HG03025 (cell line): ENCODE measurements at regions not wholly inside any gene's neighbourhood (a gene's known extent, or its start where the extent isn't known, plus 50 kb on each side); places are given as distances from the start of the nearest gene placed in this dataset.
"Not testable (repeated sequence)": the region's sequence is repeated elsewhere in the genome, so short reads cannot be mapped to it uniquely, and the experiment has no call there.

Experiments
- ATAC-seq: cut with Tn5 transposase; IDR thresholded peaks from one replicate; pipeline ENCODE4 v1.9.1; 2021; ENCODE audit warnings: mild to moderate bottlenecking, moderate library complexity; ENCODE audit not compliant: unreplicated experiment, low FRiP score

DNA sequence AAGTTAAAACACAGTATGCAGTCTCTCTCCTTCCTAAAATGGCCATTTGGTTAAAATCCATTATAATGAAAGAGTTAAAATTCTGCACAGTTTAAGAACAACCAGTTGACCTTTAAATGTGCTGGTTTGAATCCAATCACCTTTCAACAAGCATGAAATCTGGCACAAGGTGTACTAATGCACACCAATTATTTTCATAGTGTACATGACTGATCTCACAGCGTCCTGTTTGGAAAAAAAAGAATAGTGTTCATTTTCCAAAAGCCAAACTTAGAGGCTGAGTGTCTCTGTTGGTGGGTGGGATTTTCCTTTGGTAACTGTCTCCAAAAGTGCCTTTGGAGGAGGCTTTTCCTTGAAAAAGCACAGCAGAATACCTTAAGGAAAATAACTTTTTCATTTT lies 180.6 kb downstream of the DEPDC1B start:
- no peak for ATAC-seq

DNA sequence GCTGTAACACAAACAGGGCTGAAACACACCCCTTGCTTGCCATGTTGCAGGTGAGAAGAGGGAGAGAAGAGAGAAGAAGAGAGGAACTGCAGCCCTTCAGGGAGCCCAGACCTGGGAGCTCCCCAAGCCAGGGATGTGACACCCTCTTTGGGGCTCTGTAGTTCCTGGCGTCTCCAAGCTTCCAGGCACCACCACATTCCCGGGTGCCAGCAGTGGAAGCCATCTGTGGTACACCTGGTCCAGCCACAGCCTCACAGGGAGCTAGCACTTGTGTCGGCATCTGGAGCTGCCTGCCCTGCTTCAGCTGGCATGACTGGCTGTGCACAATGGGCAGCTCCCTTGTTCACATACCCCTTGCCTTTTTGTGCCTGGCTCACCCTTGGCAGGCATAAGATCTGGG lies 182.1 kb downstream of the DEPDC1B start:
- ATAC-seq: no peak

DNA sequence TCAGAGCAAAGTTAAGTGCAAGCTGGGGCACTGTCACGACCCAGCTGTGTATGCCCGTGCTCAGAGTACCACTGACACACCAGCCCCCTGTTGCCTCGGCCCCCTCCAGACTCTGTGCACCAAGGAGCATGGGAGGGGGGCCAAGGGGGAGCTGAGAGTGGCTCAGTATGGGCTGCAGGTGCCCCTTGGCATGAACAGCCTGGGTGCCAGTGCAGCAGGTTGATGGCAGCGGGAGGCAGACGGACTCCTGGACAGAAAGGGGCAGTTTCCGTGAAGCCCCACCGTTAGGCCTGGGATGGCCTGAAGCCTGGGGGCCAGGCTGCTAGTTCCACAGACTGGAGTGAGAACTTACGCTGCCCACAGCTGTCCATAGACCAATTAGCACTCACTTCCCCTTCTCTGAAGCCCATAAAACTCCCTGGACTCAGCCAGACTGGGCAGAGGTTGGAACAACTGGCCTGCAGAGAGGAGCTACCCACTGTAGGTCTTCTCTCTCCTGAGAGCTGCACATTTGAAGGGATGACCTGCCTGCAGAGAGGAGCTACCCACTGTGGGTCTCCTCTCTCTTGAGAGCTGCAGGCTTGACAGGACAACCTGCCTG lies 182.8 kb downstream of the DEPDC1B start:
- no peak for ATAC-seq

DNA sequence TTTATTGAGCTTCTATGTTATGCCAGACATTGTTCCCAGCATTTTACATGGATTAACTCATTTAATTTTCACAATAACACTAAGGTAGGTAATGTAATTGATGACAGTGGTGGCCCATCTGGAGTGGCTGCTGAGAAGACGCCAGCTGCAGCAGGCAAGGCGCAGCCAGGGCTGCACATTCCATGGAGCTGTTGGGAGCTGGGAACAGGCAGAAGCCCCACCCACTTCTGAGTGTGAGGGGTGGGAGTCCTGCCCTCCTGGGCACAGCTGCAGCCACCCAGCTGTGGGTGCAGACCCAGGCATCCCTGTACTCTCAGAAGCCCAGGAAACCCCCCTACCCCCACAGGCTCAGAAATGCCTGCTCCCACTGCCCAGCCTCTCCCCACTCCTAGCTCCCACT lies 183.3 kb downstream of the DEPDC1B start:
- ATAC-seq: no peak

DNA sequence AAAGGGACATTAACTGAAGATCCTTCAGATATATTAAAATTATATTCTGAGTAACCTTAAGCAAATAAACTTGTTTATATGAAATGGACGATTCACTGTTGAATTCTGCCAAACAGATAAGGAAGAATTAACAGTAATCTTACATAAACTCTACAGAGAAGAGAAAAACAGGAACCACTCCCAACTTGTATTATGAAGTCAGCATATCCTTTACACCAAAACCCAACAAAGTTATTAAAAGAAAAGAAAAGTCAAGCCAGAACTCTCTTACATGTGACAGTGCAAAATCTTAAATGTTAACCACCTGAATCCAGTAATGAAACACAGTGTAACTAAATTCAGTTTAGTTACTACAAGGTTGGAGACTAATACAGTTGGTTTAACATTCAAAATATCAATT lies 185.8 kb downstream of the DEPDC1B start:
- no peak for ATAC-seq

DNA sequence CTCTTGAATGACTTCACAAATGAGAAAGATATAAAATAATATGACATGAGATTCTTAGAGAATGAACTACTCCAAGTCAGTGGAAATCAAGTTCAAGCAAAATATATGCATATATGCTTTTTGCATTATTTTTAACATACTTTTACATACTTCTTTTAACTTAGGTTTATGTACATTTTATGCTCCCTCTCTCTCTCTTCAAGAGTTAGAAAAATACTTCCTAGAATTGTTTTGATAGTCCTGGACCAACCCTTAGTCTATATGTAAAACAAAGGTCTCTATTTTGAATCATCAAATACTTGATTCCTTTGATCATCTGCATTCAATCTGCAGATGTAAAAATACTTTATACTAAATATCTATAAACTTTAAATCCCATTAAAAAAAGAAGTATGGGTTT lies 187.8 kb downstream of the DEPDC1B start:
- no peak for ATAC-seq

DNA sequence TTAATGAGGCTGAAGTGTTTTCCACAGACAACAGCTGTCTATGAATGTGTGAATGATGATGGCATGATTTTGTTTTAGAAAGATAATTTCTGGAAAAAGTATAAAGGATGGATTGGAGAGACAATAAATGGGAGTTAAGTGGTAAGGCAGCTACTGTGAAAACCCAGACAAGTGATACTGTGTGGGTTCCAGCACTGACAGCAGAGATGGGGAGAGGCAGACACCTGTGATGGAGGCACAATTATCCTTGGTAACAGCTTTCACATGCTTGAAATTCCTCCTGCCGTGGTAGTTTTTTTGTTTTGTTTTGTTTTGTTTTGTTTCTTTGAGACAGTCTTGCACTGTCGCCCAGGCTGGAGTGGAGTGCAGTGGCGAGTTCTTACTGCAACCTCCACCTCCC lies 189.3 kb downstream of the DEPDC1B start:
- no peak for ATAC-seq

DNA sequence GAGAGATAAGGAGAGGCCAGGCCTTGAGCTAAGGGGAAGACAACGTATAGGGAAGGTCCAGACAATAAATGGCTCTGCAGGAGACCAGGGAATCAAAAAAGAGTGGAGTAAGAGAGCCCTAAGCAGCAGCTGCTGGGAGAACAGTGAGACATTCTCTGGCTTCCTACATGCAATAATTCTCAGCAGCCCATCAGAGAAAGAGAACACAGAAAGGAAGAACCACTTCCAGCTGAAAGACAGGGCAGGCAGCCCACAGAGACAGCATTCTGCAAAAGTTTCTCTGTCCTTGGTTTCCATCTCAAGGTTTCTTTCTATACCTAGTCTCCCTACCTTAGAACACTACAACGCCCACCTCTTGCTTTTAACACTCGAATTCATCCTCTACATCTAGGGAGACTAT lies 189.9 kb downstream of the DEPDC1B start:
- ATAC-seq: peak; percentile 53

DNA sequence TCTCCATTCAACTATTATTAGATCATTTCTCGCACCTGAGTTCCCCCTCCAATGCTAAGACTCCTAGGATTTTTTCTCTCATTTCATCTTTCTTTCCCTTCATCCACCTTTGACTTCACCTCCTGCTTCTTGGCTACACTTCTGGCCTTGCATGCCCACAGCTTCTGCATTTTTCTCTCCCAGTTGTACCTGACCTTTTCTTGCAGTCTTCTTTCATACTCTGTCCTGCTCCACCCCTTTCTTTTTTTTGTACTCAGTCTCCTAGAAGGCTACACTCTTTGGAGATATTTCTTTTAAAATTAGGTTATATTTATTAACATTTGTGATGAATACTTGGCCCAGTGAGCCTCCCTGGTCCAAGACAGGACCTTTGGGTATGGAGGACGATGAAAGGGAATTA lies 190.4 kb downstream of the DEPDC1B start:
- ATAC-seq: no peak

DNA sequence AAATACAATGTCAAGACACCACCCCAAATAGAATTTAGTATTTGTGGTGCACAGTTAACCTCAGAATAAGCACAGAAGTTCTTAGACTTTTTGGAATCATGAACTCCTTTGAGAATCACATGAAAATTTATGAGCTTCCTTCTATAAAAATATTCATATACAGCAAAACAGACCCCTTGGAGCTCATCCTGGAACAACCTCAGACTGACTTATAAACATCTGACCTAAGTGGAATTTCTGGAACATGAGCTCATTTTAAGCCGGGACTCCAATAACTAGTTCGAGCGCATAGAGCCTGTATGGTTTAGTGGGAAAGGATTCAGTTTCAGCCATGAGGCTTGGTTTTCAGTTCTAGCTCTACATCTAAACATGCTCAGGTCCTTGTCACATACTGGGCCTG lies 192.3 kb downstream of the DEPDC1B start:
- no peak for ATAC-seq

DNA sequence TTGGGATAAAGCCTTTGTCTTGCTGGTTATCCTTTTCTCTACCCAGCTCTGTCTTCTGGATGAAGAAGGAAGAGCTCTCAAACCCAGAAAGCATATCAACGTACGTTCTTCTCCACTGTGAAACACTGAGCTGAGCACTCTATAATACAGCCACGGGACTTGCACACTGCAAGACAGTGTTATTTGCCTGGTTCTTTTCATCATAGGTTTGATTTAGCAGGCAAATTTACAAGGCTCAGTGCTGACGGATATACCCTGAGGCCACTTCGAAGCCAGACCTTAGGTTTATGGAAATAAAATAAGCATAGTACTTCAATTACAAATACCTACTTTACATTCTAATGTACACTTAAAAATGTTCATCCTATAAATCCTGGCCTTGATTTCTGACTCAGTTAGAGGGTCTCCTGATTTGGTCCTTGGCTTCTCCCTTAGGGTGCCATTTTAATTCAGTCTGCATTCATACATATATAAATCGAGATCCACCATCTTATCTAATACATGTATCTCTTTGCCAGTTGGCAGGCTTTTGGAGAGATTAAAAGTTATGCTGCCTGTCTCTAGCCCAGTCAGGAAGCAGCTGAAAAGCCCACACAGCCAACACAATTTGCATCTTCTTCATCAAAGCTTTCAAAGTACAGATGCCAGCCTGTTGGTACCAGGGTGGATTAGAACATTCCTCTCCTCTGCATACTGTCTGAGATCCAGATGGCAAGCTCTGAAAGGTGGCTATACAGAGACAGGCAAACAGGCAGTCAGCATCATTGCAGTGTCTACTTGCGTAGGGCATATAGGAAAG lies 194.4 kb downstream of the DEPDC1B start:
- ATAC-seq: no peak

DNA sequence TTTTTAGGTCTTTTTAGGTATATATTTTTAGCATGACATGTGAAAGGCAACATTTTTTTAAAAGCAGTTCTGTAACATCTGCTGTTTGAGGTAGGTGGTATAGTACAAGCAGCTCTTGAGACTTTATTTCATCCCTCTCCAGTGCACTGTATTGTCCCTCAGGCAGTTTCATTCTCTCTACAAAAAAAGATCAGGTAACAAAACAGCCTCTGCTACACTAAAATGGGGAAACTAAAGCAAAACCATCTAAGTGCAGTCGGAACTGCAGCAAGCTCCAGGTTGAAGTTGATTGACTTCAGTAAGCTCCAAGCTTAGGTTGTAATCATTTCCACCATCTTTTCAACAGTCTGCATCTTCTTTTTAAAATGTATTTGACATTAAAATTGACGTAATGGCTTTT lies 195.6 kb downstream of the DEPDC1B start:
- peak; percentile 93 for ATAC-seq

DNA sequence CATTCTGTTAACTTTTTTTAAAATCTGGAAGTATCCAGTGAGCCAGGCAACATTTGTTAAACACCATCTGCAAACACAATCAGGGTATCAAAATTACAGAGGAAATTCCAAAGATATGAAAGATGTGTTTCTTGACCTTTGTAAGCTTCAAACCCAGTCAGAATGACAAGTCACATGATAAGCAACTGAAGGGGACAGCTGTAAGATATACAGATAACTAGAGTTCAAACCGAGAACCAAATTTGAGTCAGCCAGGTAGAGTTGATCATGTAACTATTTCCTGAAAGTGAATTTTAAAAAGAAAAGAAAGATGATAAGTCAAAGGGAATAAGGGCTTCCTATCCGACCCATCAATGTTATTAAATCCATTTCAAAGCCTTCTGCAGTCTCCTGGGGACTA lies 196.2 kb downstream of the DEPDC1B start:
- peak; percentile 76 for ATAC-seq

DNA sequence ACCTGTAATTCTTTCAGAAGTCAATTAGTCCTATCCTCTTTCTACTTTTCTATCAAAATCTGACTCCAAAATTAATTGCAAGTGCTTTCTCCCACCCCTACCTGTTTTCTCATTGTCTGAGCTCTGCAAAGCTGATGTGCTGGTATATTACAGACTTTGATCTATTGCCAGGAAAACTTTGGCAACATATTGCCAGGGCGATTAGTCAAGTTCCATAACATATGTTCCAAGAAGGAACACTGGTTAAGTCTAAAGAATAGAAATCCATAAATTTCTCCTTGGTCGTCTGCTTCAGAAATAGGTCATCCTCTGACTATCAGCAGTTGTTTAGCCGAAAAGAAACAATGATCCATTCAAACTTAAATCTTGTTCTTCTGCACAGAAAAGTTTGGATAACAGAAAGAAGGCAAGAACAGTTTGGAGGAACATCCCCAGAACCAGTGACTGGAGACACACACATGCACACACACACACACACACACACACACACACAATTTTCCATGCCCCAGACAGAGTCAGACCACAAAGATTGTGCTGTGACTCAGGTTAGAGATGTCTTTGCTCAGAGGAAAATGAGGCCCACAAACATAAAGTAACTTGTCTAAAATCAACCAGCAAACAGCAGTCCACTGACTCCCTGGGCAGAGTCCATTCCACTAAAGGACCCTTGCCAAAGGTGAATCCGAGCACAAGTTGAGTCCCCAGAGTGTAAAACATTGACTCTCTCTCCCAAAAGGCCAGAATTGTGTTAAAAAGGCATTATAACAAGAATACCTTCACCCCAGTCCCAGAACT lies 202.1 kb downstream of the DEPDC1B start:
- no peak for ATAC-seq

DNA sequence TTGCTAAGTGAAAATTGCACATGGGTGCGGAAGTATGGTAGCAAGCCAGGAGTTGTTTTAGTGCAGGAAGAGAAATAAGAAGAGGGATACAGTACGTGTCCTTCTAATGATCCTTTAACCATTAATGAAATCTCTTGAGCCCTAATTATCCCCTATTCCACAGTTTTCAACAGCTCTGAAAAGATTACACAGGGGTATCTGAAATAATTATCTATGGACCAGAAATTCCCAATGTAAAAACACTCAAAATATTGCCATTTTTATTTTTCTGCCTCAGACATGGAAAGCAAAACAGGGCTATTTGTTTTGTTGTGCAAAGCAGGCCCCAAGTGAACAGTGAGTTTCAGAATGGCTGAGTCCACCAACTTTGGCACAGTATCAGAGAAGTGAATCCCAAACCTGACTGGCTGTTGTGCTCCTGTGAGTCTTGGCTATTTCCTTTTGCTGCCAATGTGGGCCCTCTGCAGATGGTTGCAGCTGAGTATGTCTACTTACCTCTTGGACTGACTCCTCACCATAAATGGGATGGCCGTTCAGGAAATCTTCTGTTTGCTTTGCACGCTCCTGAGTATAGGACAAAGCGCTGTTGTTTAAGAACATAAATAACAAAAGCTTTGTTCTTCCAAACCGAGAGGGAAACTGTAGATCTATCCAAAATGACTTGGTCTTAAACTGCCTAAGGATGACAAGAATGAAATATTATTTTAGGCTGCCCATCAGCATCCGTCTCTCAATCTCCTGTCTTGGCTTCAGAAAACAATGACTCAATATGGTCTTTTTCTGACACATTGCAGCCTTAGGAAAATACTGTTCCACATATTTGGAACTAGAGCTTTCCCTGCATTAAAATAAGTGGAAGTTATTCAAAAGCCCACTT lies 204.1 kb downstream of the DEPDC1B start:
- no peak for ATAC-seq

DNA sequence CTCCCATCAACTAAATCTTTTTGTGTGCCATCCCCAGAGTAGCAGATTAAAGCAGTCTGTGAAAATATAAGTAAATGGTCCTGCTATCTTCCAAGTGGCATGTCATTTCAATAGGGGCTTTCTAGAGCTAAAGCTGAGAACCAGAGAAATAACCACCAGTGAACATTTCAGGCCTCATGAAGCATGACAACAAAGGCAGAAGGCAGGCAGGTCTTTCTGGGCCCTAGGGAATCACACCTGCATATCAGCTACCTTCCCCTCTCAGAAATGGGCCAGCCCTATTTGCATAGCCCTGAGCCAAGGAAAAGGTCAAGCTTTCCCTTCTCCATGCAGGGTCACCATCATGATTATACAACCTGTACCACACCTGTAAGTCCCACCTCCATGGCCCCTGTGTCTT lies 205.3 kb downstream of the DEPDC1B start:
- ATAC-seq: no peak

DNA sequence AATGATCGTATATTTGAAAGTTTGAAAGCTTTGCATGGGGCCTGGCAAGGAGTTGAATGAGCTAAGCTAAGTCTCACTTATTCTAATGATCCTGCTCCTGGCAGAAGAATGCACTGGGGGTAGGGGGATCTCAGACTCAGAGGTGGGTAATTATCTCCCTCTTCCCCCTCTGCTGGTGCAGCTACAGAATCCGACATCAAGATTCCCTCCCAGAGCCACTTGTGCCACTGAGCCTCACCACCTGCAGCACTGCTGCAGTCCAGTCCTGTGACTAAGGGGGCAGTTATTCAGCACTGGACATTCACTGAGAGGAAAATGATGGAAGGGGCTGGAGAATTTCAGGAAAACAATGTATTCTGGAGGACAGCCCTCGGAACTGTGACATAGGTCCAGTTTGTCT lies 205.8 kb downstream of the DEPDC1B start:
- ATAC-seq: no peak

DNA sequence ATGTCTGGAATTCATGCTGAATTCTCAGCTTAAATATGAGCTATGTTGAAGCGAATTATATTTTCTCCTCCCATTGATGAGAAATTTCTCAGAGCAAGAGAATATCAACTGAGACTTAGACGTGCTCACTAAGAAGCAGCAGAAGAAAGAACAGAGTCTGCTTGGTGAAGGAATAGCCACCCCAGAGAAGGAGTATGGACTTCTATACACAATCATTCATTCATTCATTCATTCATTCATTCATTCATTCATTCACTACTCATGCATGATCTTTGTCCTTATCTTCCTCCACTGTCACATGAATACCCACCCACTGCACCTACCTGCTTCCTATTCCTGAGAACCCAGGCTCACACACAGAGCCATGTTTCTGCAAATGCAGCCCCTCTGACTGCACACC lies 206.6 kb downstream of the DEPDC1B start:
- no peak for ATAC-seq

DNA sequence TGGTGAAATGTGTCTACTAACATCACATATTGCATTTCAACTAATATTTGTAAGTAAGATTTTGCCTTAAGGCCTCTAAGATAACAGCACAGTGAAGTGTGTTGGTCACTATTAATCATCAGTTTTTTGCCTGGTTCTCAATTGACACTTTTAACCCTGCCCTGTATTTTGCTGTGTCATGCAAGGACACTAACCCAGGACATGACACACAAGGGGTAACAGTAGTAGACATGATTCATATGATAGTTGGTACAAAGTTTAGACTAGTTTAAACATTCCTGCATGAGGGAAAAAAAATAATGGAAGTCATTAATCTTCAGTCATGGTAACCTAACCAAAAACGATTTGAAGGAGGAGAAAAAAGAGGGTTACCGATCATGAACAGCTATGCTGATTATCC lies 207.0 kb downstream of the DEPDC1B start:
- ATAC-seq: no peak

DNA sequence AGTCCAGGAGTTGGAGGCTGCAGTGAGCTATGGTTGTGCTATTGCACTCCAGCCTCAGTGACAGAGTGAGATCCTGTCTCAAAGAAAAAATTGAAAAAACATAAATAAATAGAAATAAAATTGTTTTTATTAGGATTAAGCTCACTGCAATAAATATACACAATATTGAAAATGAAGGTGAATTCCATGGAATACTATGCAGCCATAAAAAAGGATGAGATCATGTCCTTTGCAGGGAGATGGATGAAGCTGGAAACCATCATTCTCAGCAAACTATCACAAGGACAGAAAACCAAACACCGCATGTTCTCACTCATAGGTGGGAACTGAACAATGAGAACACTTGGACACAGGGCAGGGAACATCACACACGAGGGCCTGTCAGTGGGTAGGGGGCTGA lies 207.6 kb downstream of the DEPDC1B start:
- ATAC-seq: not testable (repeated sequence)
